GM19397 (cell line): ENCODE measurements at regions not wholly inside any gene's neighbourhood (a gene's known extent, or its start where the extent isn't known, plus 50 kb on each side); places are given as distances from the start of the nearest gene placed in this dataset.
"Not testable (repeated sequence)": the region's sequence is repeated elsewhere in the genome, so short reads cannot be mapped to it uniquely, and the experiment has no call there.

Experiments
- ATAC-seq: cut with Tn5 transposase; IDR thresholded peaks from one replicate; pipeline ENCODE4 v1.9.1; 2021; ENCODE audit warnings: mild to moderate bottlenecking, moderate library complexity; ENCODE audit not compliant: unreplicated experiment

- no peak for ATAC-seq
These were observed 1084.2 kb upstream of the COX7C start for GRCh38 chr5:85533341-85534047.

DNA sequence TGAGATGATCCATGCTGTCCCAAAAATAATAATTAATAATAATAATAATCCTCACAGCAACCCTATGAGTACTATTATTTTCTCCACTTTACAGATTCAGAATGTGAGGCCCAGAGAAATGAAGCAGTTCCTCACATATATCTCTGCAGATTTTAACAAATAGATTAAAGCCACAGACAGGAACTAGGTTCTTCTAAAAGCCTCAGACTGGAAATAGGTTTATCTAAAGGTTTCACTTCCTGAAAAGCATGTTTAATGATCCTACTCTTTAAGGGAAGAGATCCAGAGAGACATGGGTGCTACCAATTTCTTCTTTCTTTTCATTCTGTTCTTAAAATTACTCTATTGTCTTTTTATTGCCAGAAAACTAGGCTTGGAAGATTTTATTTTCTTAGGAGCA is 1079.4 kb upstream of the COX7C start:
- ATAC-seq = no peak

GRCh38 chr5:85545129-85545528 is 1072.6 kb upstream of the COX7C start:
- ATAC-seq = no peak

DNA sequence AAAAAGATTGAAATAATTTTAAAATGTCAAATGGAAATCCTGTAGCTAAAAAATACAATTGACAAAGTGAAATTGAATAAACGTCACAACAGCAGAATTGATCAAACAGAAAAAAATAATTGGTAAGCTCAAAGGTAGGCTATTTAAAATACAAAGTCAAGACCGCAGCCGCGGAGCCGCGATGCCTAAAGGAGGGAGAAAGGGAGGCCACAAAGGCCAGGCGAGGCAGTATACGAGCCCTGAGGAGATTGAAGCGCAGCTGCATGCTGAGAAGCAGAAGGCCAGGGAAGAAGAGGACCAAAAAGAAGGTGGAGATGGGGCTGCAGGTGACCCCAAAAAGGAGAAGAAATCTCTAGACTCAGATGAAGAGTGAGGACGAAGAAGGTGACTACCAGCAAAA is 1068.5 kb upstream of the COX7C start:
- ATAC-seq = no peak

DNA sequence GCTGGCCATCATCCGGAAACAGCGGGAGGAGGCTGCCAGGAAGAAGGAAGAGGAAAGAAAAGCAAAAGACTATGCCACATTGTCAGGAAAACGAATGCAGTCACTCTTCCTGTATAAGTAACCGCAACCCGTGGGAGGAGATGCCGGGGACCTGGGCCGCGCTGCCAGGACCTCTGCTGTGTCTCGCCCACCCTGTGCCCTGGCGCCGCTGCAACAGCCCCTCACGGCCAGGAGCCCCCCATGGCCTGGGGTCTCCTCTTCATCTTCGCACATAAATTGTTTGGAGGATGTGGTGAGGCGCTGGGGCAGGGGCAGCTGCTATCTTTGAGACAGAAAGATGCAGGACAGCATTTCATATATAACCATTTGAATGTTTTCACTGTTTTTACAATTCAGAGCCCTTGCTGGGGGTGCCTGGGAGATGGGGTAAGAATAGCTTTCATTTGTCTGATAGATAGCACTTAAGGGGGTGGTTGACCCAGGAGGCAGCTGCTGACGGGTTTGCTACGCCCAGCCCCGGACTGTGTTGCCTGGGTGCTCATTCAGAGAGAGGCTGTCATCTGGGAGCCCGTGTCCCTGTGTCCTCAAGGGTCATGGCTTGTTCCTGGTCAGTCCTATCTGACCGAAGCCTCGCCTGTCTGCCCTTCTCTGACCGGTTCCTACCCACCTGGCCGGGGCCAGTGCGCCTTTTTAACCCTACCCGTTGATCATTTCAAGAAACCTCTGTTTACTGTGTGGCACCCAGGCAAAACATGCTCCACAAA is 1067.7 kb upstream of the COX7C start:
- no peak for ATAC-seq

DNA sequence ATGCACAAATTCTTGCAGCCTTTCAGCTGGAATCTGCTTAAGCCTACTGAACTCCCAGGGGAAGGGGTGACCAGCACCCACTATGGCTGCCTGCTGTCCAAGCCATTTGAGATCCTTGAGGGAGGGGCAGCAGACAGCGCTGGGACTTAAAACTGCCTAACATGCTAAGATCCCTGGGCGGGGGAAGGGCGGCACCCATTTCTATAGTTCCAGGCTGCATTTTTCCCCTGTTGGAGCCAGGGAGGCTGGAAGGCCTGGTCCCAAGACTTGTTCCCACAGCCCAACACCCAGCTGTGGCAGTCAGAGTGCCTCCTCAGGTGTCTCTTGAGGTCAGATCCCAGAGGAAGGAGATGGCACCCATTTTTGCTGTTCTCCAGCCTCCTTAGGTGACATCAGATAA is 1061.3 kb upstream of the COX7C start:
- no peak for ATAC-seq

GRCh38 chr5:85576666-85577065 is 1041.1 kb upstream of the COX7C start:
- ATAC-seq = no peak

GRCh38 chr5:85587806-85588205 is 1029.9 kb upstream of the COX7C start:
- ATAC-seq = not testable (repeated sequence)

- ATAC-seq = not testable (repeated sequence)
These were observed 1029.5 kb upstream of the COX7C start for GRCh38 chr5:85588268-85588667.

DNA sequence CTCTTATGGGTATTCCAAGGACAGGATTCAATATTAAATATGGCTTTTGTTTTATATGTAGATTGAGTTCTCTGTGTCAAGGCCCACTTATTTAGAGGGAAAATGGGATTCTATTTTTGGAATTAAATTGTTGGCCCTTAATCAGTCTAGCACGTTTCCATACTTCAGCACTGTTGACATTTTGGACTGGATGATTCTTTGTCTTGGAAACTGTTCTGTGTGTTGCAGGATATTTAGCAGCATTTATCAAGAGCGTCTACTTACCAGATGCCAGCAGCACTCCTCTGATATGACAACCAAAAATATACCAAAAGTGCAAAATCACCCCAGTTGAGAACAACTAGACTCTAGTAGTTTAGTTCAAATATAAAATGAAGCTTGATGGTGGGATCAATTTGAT is 1027.0 kb upstream of the COX7C start:
- ATAC-seq = no peak

GRCh38 chr5:85591311-85591710 is 1026.4 kb upstream of the COX7C start:
- no peak for ATAC-seq

GRCh38 chr5:85602843-85603242 is 1014.9 kb upstream of the COX7C start:
- ATAC-seq = no peak

GRCh38 chr5:85604378-85604777 is 1013.4 kb upstream of the COX7C start:
- no peak for ATAC-seq

- no peak for ATAC-seq
These were observed 1013.0 kb upstream of the COX7C start for GRCh38 chr5:85604786-85605185.

DNA sequence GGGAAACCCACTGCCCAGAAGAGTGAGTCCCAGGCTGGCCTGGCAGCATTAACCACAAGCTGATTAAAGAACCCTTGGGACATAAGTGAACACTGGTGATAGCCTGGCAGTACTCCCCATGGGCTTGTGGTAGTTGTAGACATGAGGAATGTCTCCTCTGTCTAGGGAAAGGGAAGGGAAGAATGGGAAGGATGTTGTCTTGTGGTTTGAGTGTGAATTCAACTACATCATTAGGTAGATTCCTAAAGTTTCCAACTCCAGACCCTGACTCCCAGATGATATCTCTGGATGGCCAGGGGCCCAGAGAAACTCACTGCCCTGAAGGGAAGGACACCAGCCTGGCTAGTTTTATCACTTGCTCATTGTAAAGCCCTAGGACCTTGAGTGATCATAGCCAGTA is 1012.4 kb upstream of the COX7C start:
- ATAC-seq = no peak

GRCh38 chr5:85614489-85614888 is 1003.3 kb upstream of the COX7C start:
- ATAC-seq = no peak

GRCh38 chr5:85621668-85622067 is 996.1 kb upstream of the COX7C start:
- ATAC-seq = no peak

GRCh38 chr5:85628153-85628552 is 989.6 kb upstream of the COX7C start:
- no peak for ATAC-seq

GRCh38 chr5:85638495-85639125 is 979.1 kb upstream of the COX7C start:
- not testable (repeated sequence) for ATAC-seq

DNA sequence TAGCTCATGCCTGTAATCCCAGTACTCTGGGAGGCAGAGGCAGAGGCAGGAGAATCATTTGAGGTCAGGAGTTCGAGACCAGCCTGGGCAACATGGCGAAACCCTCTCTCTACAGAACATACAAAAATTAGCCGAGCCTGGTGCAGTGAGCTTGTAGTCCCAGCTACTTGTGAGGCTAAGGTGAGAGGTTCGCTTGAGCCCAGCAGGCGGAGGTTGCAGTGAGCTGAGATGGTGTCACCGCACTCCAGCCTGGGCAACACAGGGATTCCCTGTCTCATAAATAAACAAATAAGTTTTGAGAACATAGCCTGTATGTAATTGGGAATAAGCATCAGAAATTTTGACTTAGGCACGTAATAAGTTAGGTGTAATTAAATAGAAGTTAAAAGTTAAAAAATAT is 971.7 kb upstream of the COX7C start:
- ATAC-seq = no peak

DNA sequence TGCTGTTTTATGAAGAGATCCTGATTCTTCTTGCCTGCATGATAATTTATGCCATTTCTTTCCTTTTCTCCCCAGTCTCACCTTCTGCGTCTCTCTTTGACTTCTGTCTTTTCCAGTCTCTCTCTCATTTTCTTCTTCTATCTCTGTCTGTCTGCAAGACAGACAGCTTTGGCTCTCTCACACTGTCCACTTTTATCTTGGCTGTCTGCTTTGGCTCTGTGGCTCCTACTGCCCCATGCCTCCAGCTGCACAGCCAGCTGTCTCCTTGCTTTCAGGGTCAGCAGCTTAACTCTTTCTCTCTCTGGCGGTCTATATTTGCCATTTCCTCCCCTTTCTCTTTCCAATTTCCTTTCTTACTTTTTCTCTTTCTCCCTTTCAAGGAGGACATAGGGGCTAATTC is 971.1 kb upstream of the COX7C start:
- ATAC-seq = no peak
